ENCODE measurements at regions not wholly inside any gene's neighbourhood (a gene's known extent, or its start where the extent isn't known, plus 50 kb on each side); places are given as distances from the start of the nearest gene placed in this dataset.
"Not testable (repeated sequence)": the region's sequence is repeated elsewhere in the genome, so short reads cannot be mapped to it uniquely, and the experiment has no call there.

- TF ChIP-seq MAX (IDR thresholded peaks at IDR 0.05), result no peak
- TF ChIP-seq GABPA (IDR thresholded peaks at IDR 0.05 in 1 of 2, conservative IDR thresholded peaks at IDR 0.05 in 1 of 2), result no peak
- no peak for TF ChIP-seq ZBTB33 (IDR thresholded peaks at IDR 0.05)
- no peak for TF ChIP-seq FOXA1 (IDR thresholded peaks at IDR 0.05)
Observed at GRCh38 chr6:92415656-92416055, 1003.7 kb downstream of the EPHA7 start (continued).

GRCh38 chr6:92408350-92408749, 1011.0 kb downstream of the EPHA7 start:
- Histone ChIP-seq H3K27ac (ENCODE audit: low read depth in 1 of 2, low read length in 2 of 2) (no peak overlapping the region), H3K36me3 (ENCODE audit: control insufficient read depth in 4 of 4, insufficient read depth in 3 of 4, low read depth in 1 of 4, low read length in 3 of 4) (no peaks in the 10 kb centered on the region), H3K9me3 (ENCODE audit: control insufficient read depth in 4 of 4, low read length in 3 of 4) (peaks cover 0 to 9% (median 0%) of the 10 kb centered on the region in 4 donors), H3K4me1 (ENCODE audit: control insufficient read depth in 4 of 4, insufficient read depth in 4 of 4, low read length in 3 of 4) (no peaks in the 10 kb centered on the region), H3K4me3 (ENCODE audit: low read depth in 1 of 3, low read length in 3 of 3) (no peak overlapping the region), H3K27me3 (ENCODE audit: control insufficient read depth in 4 of 4, insufficient read depth in 4 of 4, low read length in 3 of 4) (no peaks in the 10 kb centered on the region), H3K9ac (ENCODE audit: low read depth in 1 of 2, low read length in 2 of 2) (no peak overlapping the region)
- no peak for TF ChIP-seq FOXA2 (IDR thresholded peaks at IDR 0.05)
- TF ChIP-seq JUND (IDR thresholded peaks at IDR 0.05), result no peak
- no peak for DNase-seq (ENCODE audit: low spot score)

- no peak for DNase-seq (ENCODE audit: low spot score)
- Histone ChIP-seq H3K27me3 (ENCODE audit: control insufficient read depth in 4 of 4, insufficient read depth in 4 of 4, low read length in 3 of 4) (no peaks in the 10 kb centered on the region), H3K4me1 (ENCODE audit: control insufficient read depth in 4 of 4, insufficient read depth in 4 of 4, low read length in 3 of 4) (no peaks in the 10 kb centered on the region), H3K27ac (ENCODE audit: low read depth in 1 of 2, low read length in 2 of 2) (no peak overlapping the region), H3K9me3 (ENCODE audit: control insufficient read depth in 4 of 4, low read length in 3 of 4) (no peaks in the 10 kb centered on the region), H3K9ac (ENCODE audit: low read depth in 1 of 2, low read length in 2 of 2) (no peak overlapping the region), H3K4me3 (ENCODE audit: low read depth in 1 of 3, low read length in 3 of 3) (no peak overlapping the region), H3K36me3 (ENCODE audit: control insufficient read depth in 4 of 4, insufficient read depth in 3 of 4, low read depth in 1 of 4, low read length in 3 of 4) (no peaks in the 10 kb centered on the region)
- TF ChIP-seq FOXA2 (IDR thresholded peaks at IDR 0.05), result no peak
- no peak for TF ChIP-seq EGR1 (IDR thresholded peaks at IDR 0.05; ENCODE audit: low read depth in 2 of 2)
- no peak for TF ChIP-seq SP1 (IDR thresholded peaks at IDR 0.05)
- TF ChIP-seq MAX (IDR thresholded peaks at IDR 0.05), result no peak
- TF ChIP-seq FOXA1 (IDR thresholded peaks at IDR 0.05), result no peak
- TF ChIP-seq TAF1 (conservative IDR thresholded peaks at IDR 0.05), result no peak
- TF ChIP-seq RXRA (IDR thresholded peaks at IDR 0.05), result no peak
- TF ChIP-seq ATF3 (IDR thresholded peaks at IDR 0.05), result no peak
- TF ChIP-seq NR2F2 (IDR thresholded peaks at IDR 0.05), result no peak
- 68% methylated on average over 2 of the region's 2 CpGs for WGBS
Observed at GRCh38 chr6:92404281-92404680, 1015.1 kb downstream of the EPHA7 start.

- WGBS, result 66% methylated on average over 2 of the region's 2 CpGs
- no peaks in the 10 kb centered on the region for H3K27me3 ChIP-seq (ENCODE audit: control insufficient read depth in 4 of 4, insufficient read depth in 4 of 4, low read length in 3 of 4)
- no peak overlapping the region for H3K4me3 ChIP-seq (ENCODE audit: low read depth in 1 of 3, low read length in 3 of 3)
- no peak for TF ChIP-seq HNF4G (IDR thresholded peaks at IDR 0.05)
- TF ChIP-seq MAX (IDR thresholded peaks at IDR 0.05), result no peak
- TF ChIP-seq EGR1 (IDR thresholded peaks at IDR 0.05; ENCODE audit: low read depth in 2 of 2), result no peak
- no peak for TF ChIP-seq HNF4A (conservative IDR thresholded peaks at IDR 0.05)
- no peak for TF ChIP-seq FOXA1 (IDR thresholded peaks at IDR 0.05)
- no peak for TF ChIP-seq RAD21 (IDR thresholded peaks at IDR 0.05)
- TF ChIP-seq YY1 (IDR thresholded peaks at IDR 0.05), result no peak
- no peak for TF ChIP-seq NR2F2 (IDR thresholded peaks at IDR 0.05)
- TF ChIP-seq GABPA (IDR thresholded peaks at IDR 0.05 in 1 of 2, conservative IDR thresholded peaks at IDR 0.05 in 1 of 2), result no peak
- H3K4me1 ChIP-seq (ENCODE audit: control insufficient read depth in 4 of 4, insufficient read depth in 4 of 4, low read length in 3 of 4), result no peaks in the 10 kb centered on the region
- H3K36me3 ChIP-seq (ENCODE audit: control insufficient read depth in 4 of 4, insufficient read depth in 3 of 4, low read depth in 1 of 4, low read length in 3 of 4), result no peaks in the 10 kb centered on the region
- no peaks in the 10 kb centered on the region for H3K9me3 ChIP-seq (ENCODE audit: control insufficient read depth in 4 of 4, low read length in 3 of 4)
- no peak for DNase-seq (ENCODE audit: low spot score)
- H3K9ac ChIP-seq (ENCODE audit: low read depth in 1 of 2, low read length in 2 of 2), result no peak overlapping the region
- no peak overlapping the region for H3K27ac ChIP-seq (ENCODE audit: low read depth in 1 of 2, low read length in 2 of 2)
Observed at GRCh38 chr6:92399911-92400310, 1019.4 kb downstream of the EPHA7 start.

- not testable (repeated sequence) for H3K4me3 ChIP-seq (ENCODE audit: low read depth in 1 of 3, low read length in 3 of 3); H3K9ac ChIP-seq (ENCODE audit: low read depth in 1 of 2, low read length in 2 of 2); DNase-seq (ENCODE audit: low spot score); H3K27ac ChIP-seq (ENCODE audit: low read depth in 1 of 2, low read length in 2 of 2); H3K27me3 ChIP-seq (ENCODE audit: control insufficient read depth in 4 of 4, insufficient read depth in 4 of 4, low read length in 3 of 4); H3K9me3 ChIP-seq (ENCODE audit: control insufficient read depth in 4 of 4, low read length in 3 of 4); H3K36me3 ChIP-seq (ENCODE audit: control insufficient read depth in 4 of 4, insufficient read depth in 3 of 4, low read depth in 1 of 4, low read length in 3 of 4); H3K4me1 ChIP-seq (ENCODE audit: control insufficient read depth in 4 of 4, insufficient read depth in 4 of 4, low read length in 3 of 4)
- WGBS, result 91% methylated on average over 8 of the region's 8 CpGs
Observed at GRCh38 chr6:92388706-92389105, 1030.7 kb downstream of the EPHA7 start.

Data from liver (tissue), 7 donors.